HG02943 (cell line): ENCODE measurements at regions not wholly inside any gene's neighbourhood (a gene's known extent, or its start where the extent isn't known, plus 50 kb on each side); places are given as distances from the start of the nearest gene placed in this dataset.
"Not testable (repeated sequence)": the region's sequence is repeated elsewhere in the genome, so short reads cannot be mapped to it uniquely, and the experiment has no call there.

ENCODE experiments used
- ATAC-seq: cut with Tn5 transposase; IDR thresholded peaks from one replicate; pipeline ENCODE4 v1.9.1; 2021; ENCODE audit warnings: mild to moderate bottlenecking, low read depth, moderate library complexity; ENCODE audit not compliant: unreplicated experiment

GRCh38 chr5:23105021-23105420, 251.9 kb upstream of the CDH12 start:
- ATAC-seq = no peak

- no peak for ATAC-seq
Measured at GRCh38 chr5:23103566-23103965, 250.4 kb upstream of the CDH12 start.

GRCh38 chr5:23095418-23095817, 242.3 kb upstream of the CDH12 start:
- not testable (repeated sequence) for ATAC-seq

- ATAC-seq = no peak
Measured at GRCh38 chr5:23089286-23089685, 236.1 kb upstream of the CDH12 start.

GRCh38 chr5:23084815-23085214, 231.7 kb upstream of the CDH12 start:
- peak; percentile 88 for ATAC-seq

GRCh38 chr5:23072179-23072578, 219.0 kb upstream of the CDH12 start:
- peak; percentile 88 for ATAC-seq

- ATAC-seq = peak; percentile 79
Measured at GRCh38 chr5:23071682-23072081, 218.5 kb upstream of the CDH12 start.

GRCh38 chr5:23064710-23065109, 211.6 kb upstream of the CDH12 start:
- ATAC-seq = no peak

- no peak for ATAC-seq
Measured at GRCh38 chr5:23053846-23054245, 200.7 kb upstream of the CDH12 start.

GRCh38 chr5:23042226-23042625, 189.1 kb upstream of the CDH12 start:
- ATAC-seq = no peak

GRCh38 chr5:23035555-23036090, 182.5 kb upstream of the CDH12 start:
- no peak for ATAC-seq

GRCh38 chr5:23033864-23034263, 180.7 kb upstream of the CDH12 start:
- ATAC-seq = no peak

- ATAC-seq = no peak
Measured at GRCh38 chr5:23029290-23029689, 176.1 kb upstream of the CDH12 start.

GRCh38 chr5:23028445-23029021, 175.4 kb upstream of the CDH12 start:
- ATAC-seq = no peak

- no peak for ATAC-seq
Measured at GRCh38 chr5:23027830-23028229, 174.7 kb upstream of the CDH12 start.

- no peak for ATAC-seq
Measured at GRCh38 chr5:23027331-23027730, 174.2 kb upstream of the CDH12 start.

- no peak for ATAC-seq
Measured at GRCh38 chr5:23026252-23027170, 173.4 kb upstream of the CDH12 start.

GRCh38 chr5:23025629-23026233, 172.6 kb upstream of the CDH12 start:
- ATAC-seq = no peak

GRCh38 chr5:23024470-23024869, 171.3 kb upstream of the CDH12 start:
- ATAC-seq = no peak

GRCh38 chr5:23014825-23015224, 161.7 kb upstream of the CDH12 start:
- no peak for ATAC-seq

- ATAC-seq = no peak
Measured at GRCh38 chr5:23014266-23014665, 161.1 kb upstream of the CDH12 start.
